Choroid plexus epithelial cell (primary cell): ENCODE measurements at regions not wholly inside any gene's neighbourhood (a gene's known extent, or its start where the extent isn't known, plus 50 kb on each side); places are given as distances from the start of the nearest gene placed in this dataset.

Source experiments
- DNase-seq: peaks from one replicate; pipeline ENCODE4 v3.0.0-alpha.2; 2010; ENCODE audit warnings: low read depth
- H3K4me3 ChIP-seq: 2 replicates; pipeline ENCODE4 v1.5.1; 2011; ENCODE audit warnings: low read depth, mild to moderate bottlenecking, control low read depth, low read length, moderate library complexity
- CTCF ChIP-seq: conservative IDR thresholded peaks from 2 replicates; pipeline ENCODE4 v1.5.1; 2011; ENCODE audit warnings: low read depth, mild to moderate bottlenecking, control low read depth, inconsistent platforms, low read length, moderate library complexity

- no peak overlapping the region for H3K4me3 ChIP-seq
- no peak for DNase-seq
- no peak for TF ChIP-seq CTCF
Observed at GRCh38 chr2:118165595-118165994, 77.3 kb downstream of the INSIG2 start.
